Colonic mucosa (tissue), 4 donors: ENCODE measurements at regions not wholly inside any gene's neighbourhood (a gene's known extent, or its start where the extent isn't known, plus 50 kb on each side); places are given as distances from the start of the nearest gene placed in this dataset.

Experiments used
- DNase-seq: peaks from one replicate; pipeline ENCODE4 v3.0.0-alpha.2; 2020
- H3K27ac ChIP-seq: fragments of 200-600 bp; one replicate; pipeline ENCODE4 v1.8.0; 2021
- H3K27me3 ChIP-seq: fragments of 200-600 bp; one replicate; pipeline ENCODE4 v1.8.0; 2021
- H3K36me3 ChIP-seq: fragments of 200-600 bp; one replicate; pipeline ENCODE4 v1.8.0; 2021
- H3K4me1 ChIP-seq: fragments of 200-600 bp; one replicate; pipeline ENCODE4 v1.8.0; 2021; ENCODE audit warnings: mild to moderate bottlenecking
- H3K4me3 ChIP-seq: fragments of 200-600 bp; one replicate; pipeline ENCODE4 v1.8.0; 2021
- H3K9ac ChIP-seq, 2 donors: one replicate each; pipeline ENCODE4 v1.7.0; 2013; ENCODE audit warnings: control low read depth in 2 of 2, low read depth in 2 of 2, low read length in 2 of 2
- H3K9me3 ChIP-seq: fragments of 200-600 bp; one replicate; pipeline ENCODE4 v1.8.0; 2021
- CTCF ChIP-seq: fragments of 200-600 bp; IDR thresholded peaks from one replicate; pipeline ENCODE4 v1.8.0; 2022; ENCODE audit warnings: antibody characterized with exemption, mild to moderate bottlenecking
- intact Hi-C: fragments of 100-400 bp; cut with DNase I; formaldehyde crosslinking; loops from one replicate; pipeline ENCODE4 v1.14.1; 2022
- donor health status: healthy.
- donor health status: DM: no; HTN: no; CAD: no.
- donor health status: DM: no; HTN: no; CAD: no.

GRCh38 chr1:234730475-234730769 is 120.4 kb upstream of the IRF2BP2 start:
- Histone ChIP-seq H3K27ac (no peak overlapping the region), H3K4me1 (peaks cover 16% of the 10 kb centered on the region), H3K9me3 (no peaks in the 10 kb centered on the region), H3K27me3 (no peaks in the 10 kb centered on the region), H3K36me3 (no peaks in the 10 kb centered on the region), H3K9ac (no peak overlapping the region), H3K4me3 (no peak overlapping the region)
- DNase-seq, result no peak
- intact Hi-C loops, result no loop called here
- TF ChIP-seq CTCF, result no peak

- TF ChIP-seq CTCF, result no peak
- Histone ChIP-seq H3K9me3 (no peaks in the 10 kb centered on the region), H3K27me3 (no peaks in the 10 kb centered on the region), H3K9ac (no peak overlapping the region), H3K36me3 (no peaks in the 10 kb centered on the region), H3K4me3 (no peak overlapping the region), H3K4me1 (peaks cover 22% of the 10 kb centered on the region), H3K27ac (no peak overlapping the region)
- no peak for DNase-seq
- intact Hi-C loops, result loop anchor here (10.0 kb wide), 2 partner anchors 255 to 355 kb away; no protein-coding TSS in a partner anchor
These were observed 119.8 kb upstream of the IRF2BP2 start for GRCh38 chr1:234729561-234730474.

GRCh38 chr1:234728740-234729139 is 118.8 kb upstream of the IRF2BP2 start:
- DNase-seq, result no peak
- Histone ChIP-seq H3K27ac (no peak overlapping the region), H3K27me3 (no peaks in the 10 kb centered on the region), H3K4me3 (no peak overlapping the region), H3K9ac (no peak overlapping the region), H3K4me1 (peaks cover 25% of the 10 kb centered on the region), H3K36me3 (no peaks in the 10 kb centered on the region), H3K9me3 (no peaks in the 10 kb centered on the region)
- intact Hi-C loops, result loop anchor here (10.0 kb wide), 2 partner anchors 256 to 356 kb away; no protein-coding TSS in a partner anchor
- TF ChIP-seq CTCF, result no peak

- Histone ChIP-seq H3K4me3 (no peak overlapping the region), H3K4me1 (peaks cover 35% of the 10 kb centered on the region)
- no peak for TF ChIP-seq CTCF
These were observed 117.3 kb upstream of the IRF2BP2 start for GRCh38 chr1:234727018-234727940.

GRCh38 chr1:234726359-234726943 is 116.5 kb upstream of the IRF2BP2 start:
- intact Hi-C loops, result loop anchor here (10.0 kb wide), 2 partner anchors 258 to 358 kb away; no protein-coding TSS in a partner anchor
- H3K9me3 ChIP-seq, result no peaks in the 10 kb centered on the region
- no peaks in the 10 kb centered on the region for H3K27me3 ChIP-seq
- no peak overlapping the region for H3K4me3 ChIP-seq
- H3K4me1 ChIP-seq, result peaks cover 43% of the 10 kb centered on the region
- peak overlapping the region; percentile 99 for H3K27ac ChIP-seq
- H3K36me3 ChIP-seq, result no peaks in the 10 kb centered on the region
- peak overlapping the region in 1 of 2 donors; percentile 53 for H3K9ac ChIP-seq
- TF ChIP-seq CTCF, result no peak
- DNase-seq, result no peak

More at GRCh38 chr1:234727018-234727940, 117.3 kb upstream of the IRF2BP2 start:
- Histone ChIP-seq H3K36me3 (no peaks in the 10 kb centered on the region), H3K27ac (peak overlapping the region; percentile 99), H3K9me3 (no peaks in the 10 kb centered on the region), H3K27me3 (no peaks in the 10 kb centered on the region), H3K9ac (peak overlapping the region in 1 of 2 donors; percentile 53)
- DNase-seq, result no peak
- intact Hi-C loops, result loop anchor here (10.0 kb wide), 2 partner anchors 258 to 358 kb away; no protein-coding TSS in a partner anchor
